Inferior parietal cortex (tissue), 1 donor: ENCODE measurements at regions not wholly inside any gene's neighbourhood (a gene's known extent, or its start where the extent isn't known, plus 50 kb on each side); places are given as distances from the start of the nearest gene placed in this dataset.
"Not testable (repeated sequence)": the region's sequence is repeated elsewhere in the genome, so short reads cannot be mapped to it uniquely, and the experiment has no call there.

ENCODE experiments used
- DNase-seq: peaks from one replicate; pipeline ENCODE4 v3.0.0-alpha.2; 2016; ENCODE audit errors: extremely low spot score

GRCh38 chr12:126248871-126249403 is 1183.7 kb downstream of the AACS start:
- no peak for DNase-seq

- DNase-seq, result no peak
Measured at GRCh38 chr12:126258190-126258589, 1193.0 kb downstream of the AACS start.

DNA sequence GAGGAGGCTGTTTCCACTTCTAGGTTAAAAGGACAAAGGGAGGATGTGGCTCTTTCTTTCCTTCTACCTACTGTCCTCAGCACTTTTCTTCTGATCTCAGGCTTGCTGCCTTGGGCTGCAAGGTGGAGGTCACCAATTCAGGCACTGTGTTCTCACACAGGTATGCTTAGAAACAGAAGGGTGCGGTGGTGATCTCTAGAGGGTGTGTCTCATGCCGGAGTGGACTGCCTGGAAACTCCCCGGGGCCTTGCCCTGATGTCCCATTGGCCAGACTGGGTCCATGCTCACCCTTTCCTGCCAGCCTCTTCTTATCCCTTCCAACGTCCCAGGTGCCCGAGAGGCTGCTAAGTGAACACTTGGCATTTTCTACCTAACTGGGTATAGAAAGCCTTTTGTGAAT is 1197.6 kb downstream of the AACS start:
- no peak for DNase-seq

DNA sequence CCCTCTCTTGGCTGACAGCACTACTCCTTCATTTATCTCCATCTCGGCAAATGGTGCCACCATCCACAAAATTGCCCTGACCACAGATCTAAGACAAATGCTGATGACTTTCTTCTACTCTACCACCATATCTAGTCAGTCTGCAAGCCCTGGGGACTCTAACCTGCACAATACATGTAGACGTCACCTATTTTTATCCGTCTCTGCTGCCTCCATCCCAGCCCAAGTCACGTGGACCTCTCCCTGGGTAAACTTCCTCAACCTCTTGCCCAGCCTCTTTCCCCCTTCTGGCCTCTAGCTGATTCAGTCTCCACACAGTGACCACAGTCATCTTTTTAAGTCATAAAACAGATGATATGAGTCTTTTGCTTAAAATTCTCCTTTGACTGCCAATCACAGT is 1203.0 kb downstream of the AACS start:
- no peak for DNase-seq

- no peak for DNase-seq
Measured at GRCh38 chr12:126271159-126271558, 1205.9 kb downstream of the AACS start.

GRCh38 chr12:126282691-126283090 is 1217.5 kb downstream of the AACS start:
- DNase-seq, result no peak

DNA sequence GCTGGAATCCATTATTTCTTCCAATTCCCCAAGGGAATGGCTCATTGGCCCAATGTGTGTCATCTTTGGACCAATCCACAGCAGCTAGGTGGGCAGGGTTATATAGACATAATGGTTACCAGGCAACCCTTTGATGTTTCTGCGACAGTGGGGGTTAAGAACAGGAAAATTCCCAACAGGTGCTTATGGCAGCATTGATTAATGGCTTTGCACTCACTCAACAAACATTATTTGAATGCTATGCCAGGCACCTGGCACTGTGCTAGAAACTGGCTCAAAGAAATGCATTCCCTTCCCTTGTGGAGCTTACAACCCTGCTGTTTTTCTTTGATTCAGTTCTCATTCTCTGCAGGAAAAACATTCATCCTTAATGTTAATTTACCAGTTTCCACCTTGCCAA is 1221.0 kb downstream of the AACS start:
- no peak for DNase-seq

- no peak for DNase-seq
Measured at GRCh38 chr12:126290456-126290855, 1225.2 kb downstream of the AACS start.

GRCh38 chr12:126291987-126292386 is 1226.8 kb downstream of the AACS start:
- DNase-seq, result not testable (repeated sequence)

GRCh38 chr12:126295652-126296051 is 1230.4 kb downstream of the AACS start:
- no peak for DNase-seq

- no peak for DNase-seq
Measured at GRCh38 chr12:126309278-126309677, 1244.0 kb downstream of the AACS start.

DNA sequence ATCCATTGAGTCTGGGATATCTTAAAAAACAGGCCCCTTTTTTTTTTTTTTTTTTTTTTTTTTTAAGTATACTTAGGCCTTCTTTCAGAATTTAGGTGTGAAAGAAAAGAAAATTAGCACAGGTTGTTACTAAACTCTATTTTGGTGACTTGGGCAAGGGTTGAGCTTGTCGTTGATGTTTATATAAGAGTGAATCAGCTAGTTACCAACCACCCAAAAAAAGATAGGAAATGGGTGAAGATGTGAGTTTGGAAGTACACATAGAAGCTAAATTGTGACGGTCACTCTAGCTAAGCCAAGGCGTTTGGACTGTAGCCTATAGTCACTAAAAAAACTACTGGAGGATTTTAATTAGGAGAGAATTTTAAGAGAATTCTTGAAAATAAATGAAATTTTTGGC is 1247.2 kb downstream of the AACS start:
- DNase-seq, result no peak

- DNase-seq, result no peak
Measured at GRCh38 chr12:126316411-126316810, 1251.2 kb downstream of the AACS start.

DNA sequence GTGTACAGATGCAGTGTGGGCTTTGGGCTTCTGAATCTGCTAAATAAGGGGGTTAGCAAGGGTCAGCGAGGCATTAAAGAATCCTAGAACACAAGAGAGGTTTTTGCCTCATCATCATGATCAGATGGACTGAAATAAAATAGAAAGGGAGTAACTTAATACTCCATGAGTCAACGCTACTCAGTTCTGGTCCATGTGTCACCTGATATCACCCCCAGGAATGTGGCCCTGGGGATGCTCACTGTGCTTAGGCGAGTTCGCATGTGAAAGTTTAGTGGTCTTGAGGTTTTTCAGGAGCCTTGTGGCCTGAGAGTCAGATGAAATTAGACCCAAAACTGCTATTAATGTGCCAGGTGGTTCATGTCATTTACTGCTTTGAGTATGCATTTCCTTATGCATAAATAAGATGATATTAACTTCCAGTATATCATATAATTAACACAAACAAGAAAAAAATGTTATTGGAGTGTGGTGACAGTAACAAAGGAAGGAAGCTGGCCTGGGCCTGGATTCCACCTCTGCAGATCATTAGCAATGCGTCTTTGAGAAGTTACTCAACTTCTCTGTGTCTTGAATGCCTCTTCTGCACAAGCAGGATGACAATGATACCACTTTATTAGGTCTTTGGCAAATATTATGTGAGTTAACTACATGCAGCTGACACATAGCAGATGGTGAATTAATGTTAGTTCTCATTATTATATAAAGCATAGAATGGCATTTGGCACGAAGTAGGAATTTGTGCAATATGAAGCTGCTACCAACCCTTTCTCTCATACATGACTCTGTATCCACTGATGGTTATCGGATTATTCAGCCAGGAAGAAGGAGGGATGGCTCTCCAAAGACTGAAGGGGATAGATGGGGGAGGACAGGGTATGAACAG is 1272.6 kb downstream of the AACS start:
- DNase-seq, result no peak

- DNase-seq, result no peak
Measured at GRCh38 chr12:126342866-126343265, 1277.6 kb downstream of the AACS start.

DNA sequence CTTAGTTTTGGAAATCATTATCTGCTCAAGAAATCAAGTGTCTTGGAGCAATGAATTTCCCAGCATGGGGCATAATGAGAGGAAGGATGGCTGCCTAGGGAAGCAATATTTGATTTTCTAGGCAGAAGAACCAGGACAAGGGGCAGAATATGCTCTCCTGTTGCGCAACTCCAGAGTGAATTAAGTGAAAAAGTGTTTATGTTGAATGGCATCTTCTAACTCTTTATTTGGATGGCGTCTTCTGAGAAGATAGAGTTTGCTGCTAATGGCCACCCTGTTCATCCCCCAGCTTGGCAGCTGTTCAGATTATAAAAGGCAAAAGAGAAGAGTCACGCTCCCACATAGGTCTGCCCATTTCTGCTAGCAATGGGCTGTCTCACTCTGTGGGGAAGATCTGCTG is 1278.1 kb downstream of the AACS start:
- DNase-seq, result no peak

GRCh38 chr12:126346087-126346486 is 1280.9 kb downstream of the AACS start:
- no peak for DNase-seq

GRCh38 chr12:126347421-126347820 is 1282.2 kb downstream of the AACS start:
- DNase-seq, result no peak

- peak; percentile 37 for DNase-seq
Measured at GRCh38 chr12:126349383-126349782, 1284.1 kb downstream of the AACS start.

DNA sequence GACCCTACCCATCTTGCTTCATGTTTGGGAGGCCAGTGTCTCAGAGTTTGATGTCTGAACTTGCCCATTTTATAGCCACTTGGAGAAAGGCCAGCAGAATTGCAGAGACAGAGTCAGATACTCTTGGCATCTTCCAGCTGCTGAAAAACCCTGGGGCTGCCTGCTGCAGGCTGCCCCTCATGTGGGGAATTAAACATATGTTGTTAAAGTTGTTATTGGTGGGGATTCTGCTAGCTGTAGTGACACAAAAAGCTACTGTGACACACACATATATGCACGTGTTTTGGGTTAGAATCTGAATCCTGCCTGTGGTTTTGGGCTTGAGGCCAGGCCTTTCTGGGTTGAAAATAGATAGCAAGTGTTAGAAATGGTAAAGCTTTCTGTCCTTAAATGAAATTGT is 1288.4 kb downstream of the AACS start:
- no peak for DNase-seq

GRCh38 chr12:126354633-126355032 is 1289.4 kb downstream of the AACS start:
- no peak for DNase-seq

- no peak for DNase-seq
Measured at GRCh38 chr12:126355346-126355745, 1290.1 kb downstream of the AACS start.

DNA sequence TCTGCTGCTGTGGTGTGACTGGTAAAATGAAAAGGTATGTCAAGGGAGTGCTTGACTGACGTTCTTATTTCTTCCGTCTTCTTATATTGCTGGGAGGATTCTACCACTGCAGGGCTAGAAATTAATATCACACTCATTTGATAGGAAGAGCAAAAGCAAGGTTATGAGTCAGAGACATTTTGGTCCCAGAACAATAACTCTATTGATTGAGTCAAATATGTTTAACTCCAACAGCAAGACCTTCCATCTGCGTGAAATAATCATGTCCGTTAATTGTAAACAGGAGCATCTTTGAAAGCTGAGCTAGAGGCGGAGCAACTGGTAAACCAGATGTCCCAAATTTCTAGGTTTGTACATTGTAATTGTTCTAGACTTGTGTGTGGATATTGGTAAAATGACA is 1293.6 kb downstream of the AACS start:
- DNase-seq, result no peak

DNA sequence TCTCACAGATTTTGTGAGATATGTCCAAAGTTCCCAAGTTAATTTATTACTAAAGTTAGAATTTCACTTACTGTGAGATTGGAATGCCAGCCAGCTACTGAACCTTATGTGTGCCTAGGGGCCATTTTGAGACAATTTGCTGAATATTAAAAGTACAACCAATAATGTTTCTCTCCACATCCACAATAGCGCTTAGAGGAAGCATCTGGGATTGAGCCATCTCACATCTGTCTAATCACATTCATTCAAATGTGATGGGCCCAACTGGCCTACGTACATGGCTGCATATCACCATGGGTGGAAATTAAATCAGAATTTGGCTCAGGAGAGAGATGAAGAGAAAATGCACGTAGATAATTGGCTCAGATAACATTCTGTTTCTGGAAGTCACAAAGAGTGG is 1294.0 kb downstream of the AACS start:
- no peak for DNase-seq
